ENCODE measurements at regions not wholly inside any gene's neighbourhood (a gene's known extent, or its start where the extent isn't known, plus 50 kb on each side); places are given as distances from the start of the nearest gene placed in this dataset.
A peak's percentile ranks its signal among the peaks of the same experiment; 100 is the strongest.

DNA sequence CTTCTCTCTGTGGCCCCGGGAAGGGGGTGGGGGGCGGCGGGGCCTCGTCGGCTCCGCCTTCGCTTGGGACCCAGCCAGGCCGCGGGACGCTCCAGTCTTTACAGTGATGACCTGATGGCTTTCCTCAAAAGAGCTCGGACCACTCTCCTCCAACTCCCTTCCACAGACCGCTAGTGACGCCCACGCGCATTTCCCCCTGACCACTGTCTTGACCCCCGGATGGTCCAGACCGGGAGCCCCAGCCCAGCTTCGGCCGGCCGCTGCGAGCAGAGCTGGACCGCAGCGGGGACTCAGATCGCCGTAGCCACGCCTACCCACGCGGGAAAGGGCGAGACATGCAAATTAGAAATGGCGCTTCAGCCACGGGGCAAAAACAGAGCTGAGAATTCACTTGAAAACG lies 81.6 kb upstream of the RNU2-1 start:
- Histone ChIP-seq H3K9me2 (replicated peaks; ENCODE audit: control insufficient read depth, low read length) (no peaks in the 10 kb centered on the region), H3K4me3 (ENCODE audit: low read length) (no peak overlapping the region), H3K36me3 (ENCODE audit: control insufficient read depth, low read length) (no peaks in the 10 kb centered on the region; the same call in 1 of the 2 replicates), H4K20me1 (ENCODE audit: control insufficient read depth, insufficient read depth, low read depth, low read length) (no peaks in the 10 kb centered on the region), H3K4me1 (ENCODE audit: control insufficient read depth, low read length) (peaks cover 7% of the 10 kb centered on the region; the same call in 1 of the 2 replicates), H3F3A (ENCODE audit: control insufficient read depth, insufficient read depth) (0 out of 2 replicates have a peak, but pooled peaks cover 9% of the 10 kb centered on the region), H3K27ac (ENCODE audit: low read depth, low read length) (no peak overlapping the region), H3K9me3 (ENCODE audit: control insufficient read depth, insufficient read depth, low read length) (peaks cover 8% of the 10 kb centered on the region), H3K4me2 (ENCODE audit: low read length) (no peak overlapping the region), H3K27me3 (ENCODE audit: control insufficient read depth, low read length) (no peaks in the 10 kb centered on the region), H3K79me2 (ENCODE audit: control insufficient read depth, low read length) (no peaks in the 10 kb centered on the region)
- TF ChIP-seq EZH2phosphoT487 (IDR thresholded peaks at IDR 0.05; ENCODE audit: borderline replicate concordance, low read length): no peak

DNA sequence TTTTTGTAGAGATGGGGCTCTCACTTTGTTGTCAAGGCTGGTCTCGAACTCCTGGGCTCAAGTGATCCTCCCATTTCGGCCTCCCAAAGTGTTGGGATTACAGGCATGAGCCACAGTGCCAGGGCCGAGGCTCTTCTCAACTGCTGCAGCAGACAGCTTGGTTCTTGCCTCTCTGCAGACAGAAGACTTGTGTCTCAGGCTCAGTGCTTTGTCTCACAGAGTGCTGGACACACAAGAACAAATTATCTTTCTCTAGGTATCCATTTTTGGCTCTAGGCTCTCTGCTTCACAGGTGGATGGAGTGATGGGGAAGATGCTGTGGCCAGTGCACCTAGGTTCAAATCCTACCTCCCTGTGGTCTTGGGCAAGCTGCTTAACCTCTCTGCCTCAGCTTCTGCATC lies 80.8 kb upstream of the RNU2-1 start:
- no peaks in the 10 kb centered on the region for H3K27me3 ChIP-seq (ENCODE audit: control insufficient read depth, low read length)
- H3K4me2 ChIP-seq (ENCODE audit: low read length): no peak overlapping the region
- H4K20me1 ChIP-seq (ENCODE audit: control insufficient read depth, insufficient read depth, low read depth, low read length): no peaks in the 10 kb centered on the region
- no peaks in the 10 kb centered on the region for H3K79me2 ChIP-seq (ENCODE audit: control insufficient read depth, low read length)
- peaks cover 4% of the 10 kb centered on the region for H3K9me3 ChIP-seq (ENCODE audit: control insufficient read depth, insufficient read depth, low read length)
- no peaks in the 10 kb centered on the region for H3K9me2 ChIP-seq (replicated peaks; ENCODE audit: control insufficient read depth, low read length)
- peaks cover 7% of the 10 kb centered on the region; the same call in 1 of the 2 replicates for H3K4me1 ChIP-seq (ENCODE audit: control insufficient read depth, low read length)
- no peaks in the 10 kb centered on the region; the same call in 1 of the 2 replicates for H3K36me3 ChIP-seq (ENCODE audit: control insufficient read depth, low read length)
- H3K4me3 ChIP-seq (ENCODE audit: low read length): no peak overlapping the region
- 0 out of 2 replicates have a peak, but pooled peaks cover 9% of the 10 kb centered on the region for H3F3A ChIP-seq (ENCODE audit: control insufficient read depth, insufficient read depth)
- no peak overlapping the region for H3K27ac ChIP-seq (ENCODE audit: low read depth, low read length)
- TF ChIP-seq CTCF (IDR thresholded peaks at IDR 0.05; ENCODE audit: low read depth, low read length, poor library complexity, severe bottlenecking) (no peak), EZH2phosphoT487 (IDR thresholded peaks at IDR 0.05; ENCODE audit: borderline replicate concordance, low read length) (no peak)

GRCh38 chr17:43312011-43312410 lies 78.2 kb upstream of the RNU2-1 start:
- TF ChIP-seq CTCF (IDR thresholded peaks at IDR 0.05; ENCODE audit: low read depth, low read length, poor library complexity, severe bottlenecking) (no peak), EZH2phosphoT487 (IDR thresholded peaks at IDR 0.05; ENCODE audit: borderline replicate concordance, low read length) (no peak)
- no peak overlapping the region for H3K4me2 ChIP-seq (ENCODE audit: low read length)

GRCh38 chr17:43309505-43310332 lies 75.9 kb upstream of the RNU2-1 start:
- Histone ChIP-seq H3K4me1 (ENCODE audit: control insufficient read depth, low read length) (no peaks in the 10 kb centered on the region), H3K27ac (ENCODE audit: low read depth, low read length) (no peak overlapping the region), H3K27me3 (ENCODE audit: control insufficient read depth, low read length) (no peaks in the 10 kb centered on the region), H4K20me1 (ENCODE audit: control insufficient read depth, insufficient read depth, low read depth, low read length) (no peaks in the 10 kb centered on the region), H3K36me3 (ENCODE audit: control insufficient read depth, low read length) (no peaks in the 10 kb centered on the region), H3F3A (ENCODE audit: control insufficient read depth, insufficient read depth) (0 out of 2 replicates have a peak, but pooled peaks cover 9% of the 10 kb centered on the region), H3K4me2 (ENCODE audit: low read length) (no peak overlapping the region), H3K79me2 (ENCODE audit: control insufficient read depth, low read length) (no peaks in the 10 kb centered on the region), H3K9me2 (replicated peaks; ENCODE audit: control insufficient read depth, low read length) (no peaks in the 10 kb centered on the region), H3K9me3 (ENCODE audit: control insufficient read depth, insufficient read depth, low read length) (no peaks in the 10 kb centered on the region), H3K4me3 (ENCODE audit: low read length) (0 out of 2 replicates have a peak overlapping the region, but pooled peaks have one; percentile 14)
- TF ChIP-seq CTCF (IDR thresholded peaks at IDR 0.05; ENCODE audit: low read depth, low read length, poor library complexity, severe bottlenecking): no peak
- no peak for TF ChIP-seq EZH2phosphoT487 (IDR thresholded peaks at IDR 0.05; ENCODE audit: borderline replicate concordance, low read length)

More at GRCh38 chr17:43312011-43312410, 78.2 kb upstream of the RNU2-1 start:
- H3F3A ChIP-seq (ENCODE audit: control insufficient read depth, insufficient read depth): 0 out of 2 replicates have a peak, but pooled peaks cover 9% of the 10 kb centered on the region
- H3K9me3 ChIP-seq (ENCODE audit: control insufficient read depth, insufficient read depth, low read length): no peaks in the 10 kb centered on the region
- H3K4me1 ChIP-seq (ENCODE audit: control insufficient read depth, low read length): peaks cover 7% of the 10 kb centered on the region; the same call in 1 of the 2 replicates
- H3K79me2 ChIP-seq (ENCODE audit: control insufficient read depth, low read length): no peaks in the 10 kb centered on the region
- no peaks in the 10 kb centered on the region for H3K36me3 ChIP-seq (ENCODE audit: control insufficient read depth, low read length)
- H3K9me2 ChIP-seq (replicated peaks; ENCODE audit: control insufficient read depth, low read length): no peaks in the 10 kb centered on the region
- no peaks in the 10 kb centered on the region for H3K27me3 ChIP-seq (ENCODE audit: control insufficient read depth, low read length)
- no peaks in the 10 kb centered on the region for H4K20me1 ChIP-seq (ENCODE audit: control insufficient read depth, insufficient read depth, low read depth, low read length)
- H3K27ac ChIP-seq (ENCODE audit: low read depth, low read length): no peak overlapping the region
- no peak overlapping the region for H3K4me3 ChIP-seq (ENCODE audit: low read length)
